Lung (tissue), 11 donors: ENCODE measurements at regions not wholly inside any gene's neighbourhood (a gene's known extent, or its start where the extent isn't known, plus 50 kb on each side); places are given as distances from the start of the nearest gene placed in this dataset.
"Not testable (repeated sequence)": the region's sequence is repeated elsewhere in the genome, so short reads cannot be mapped to it uniquely, and the experiment has no call there.

ENCODE experiments used
- ATAC-seq: fragments of 200-7000 bp; cut with Tn5 transposase; one replicate; pipeline ENCODE4 v1.9.1; 2020; ENCODE audit warnings: moderate number of reproducible peaks; ENCODE audit not compliant: insufficient read depth, low FRiP score
- DNase-seq, 3 donors: peaks; one replicate each; pipeline ENCODE4 v3.0.0-alpha.2; 2013 to 2017
- H3K27ac ChIP-seq, 2 donors: one replicate each; pipeline ENCODE4 v1.5.1; 2013; ENCODE audit warnings: mild to moderate bottlenecking in 2 of 2, moderate library complexity in 2 of 2, control low read depth in 1 of 2, inconsistent platforms in 1 of 2, low read depth in 1 of 2, low read length in 1 of 2
- H3K27me3 ChIP-seq, 3 donors: one replicate each; pipeline ENCODE4 v1.5.1; 2013; ENCODE audit warnings: low read length in 2 of 3; ENCODE audit not compliant: control insufficient read depth in 3 of 3, insufficient read depth in 3 of 3
- H3K36me3 ChIP-seq, 4 donors: one replicate each; pipeline ENCODE4 v1.5.1; 2013; ENCODE audit warnings: low read length in 4 of 4, mild to moderate bottlenecking in 1 of 4, moderate library complexity in 1 of 4; ENCODE audit not compliant: control insufficient read depth in 4 of 4, insufficient read depth in 4 of 4
- H3K4me1 ChIP-seq, 5 donors: one replicate each; pipeline ENCODE4 v1.5.1; 2013; ENCODE audit warnings: low read length in 5 of 5, mild to moderate bottlenecking in 2 of 5, moderate library complexity in 1 of 5; ENCODE audit not compliant: control insufficient read depth in 5 of 5, insufficient read depth in 5 of 5
- H3K4me3 ChIP-seq: one replicate; pipeline ENCODE4 v1.5.1; 2013; ENCODE audit warnings: mild to moderate bottlenecking, control low read depth, moderate library complexity
- H3K9ac ChIP-seq, 2 donors: one replicate each; pipeline ENCODE4 v1.5.1; 2013; ENCODE audit warnings: low read length in 2 of 2, control low read depth in 1 of 2; ENCODE audit not compliant: insufficient read depth in 1 of 2
- H3K9me3 ChIP-seq, 4 donors: one replicate each; pipeline ENCODE4 v1.5.1; 2013; ENCODE audit warnings: low read length in 3 of 4, mild to moderate bottlenecking in 1 of 4, moderate library complexity in 1 of 4; ENCODE audit not compliant: control insufficient read depth in 4 of 4, insufficient read depth in 3 of 4
- WGBS, 2 donors: extraction: QIAGEN DNeasy Blood & Tissue Kit; methylation state at CpG; one replicate each; pipeline ENCODE4 v1.1.7; 2013; 5-methylcytosine and 5-hydroxymethylcytosine counted together
- TF ChIP-seq, protein P1 (sequence below): IDR thresholded peaks from 2 replicates; pipeline ENCODE4 v1.5.1; 2012; ENCODE audit warnings: mild to moderate bottlenecking; ENCODE audit errors: control extremely low read depth, extremely low read depth
- donor health status: control.
- donor health status: control.
- donor health status: Bipolar disorder and iron deficiency.
- donor health status: healthy.
- donor health status: DM: yes; HTN: yes; CAD: no.

DNA sequence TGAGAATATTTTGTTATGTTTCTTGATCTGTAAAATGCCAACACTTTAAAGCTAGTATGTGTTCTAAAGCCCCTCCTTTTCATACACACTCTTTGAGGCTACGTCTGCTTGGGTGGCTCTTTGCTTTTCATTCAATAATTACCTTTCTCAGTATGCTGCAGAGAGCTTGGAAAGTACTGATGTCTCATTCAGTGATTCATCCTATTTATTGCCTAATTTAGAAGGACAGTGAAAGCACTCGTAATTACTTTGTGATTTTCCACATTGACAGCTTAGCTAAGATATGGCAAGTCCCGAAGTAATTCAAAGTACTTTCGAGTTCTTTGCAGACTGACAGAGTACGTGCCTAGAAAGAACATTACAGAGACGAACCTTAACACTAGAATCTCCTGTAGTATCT lies 57.2 kb downstream of the BMP15 start:
- Histone ChIP-seq H3K36me3 (no peaks in the 10 kb centered on the region), H3K9ac (no peak overlapping the region), H3K27me3 (peaks cover 0 to 5% (median 3%) of the 10 kb centered on the region in 3 donors), H3K4me1 (no peaks in the 10 kb centered on the region), H3K9me3 (no peaks in the 10 kb centered on the region), H3K27ac (no peak overlapping the region), H3K4me3 (no peak overlapping the region)
- TF ChIP-seq, protein P1, sequence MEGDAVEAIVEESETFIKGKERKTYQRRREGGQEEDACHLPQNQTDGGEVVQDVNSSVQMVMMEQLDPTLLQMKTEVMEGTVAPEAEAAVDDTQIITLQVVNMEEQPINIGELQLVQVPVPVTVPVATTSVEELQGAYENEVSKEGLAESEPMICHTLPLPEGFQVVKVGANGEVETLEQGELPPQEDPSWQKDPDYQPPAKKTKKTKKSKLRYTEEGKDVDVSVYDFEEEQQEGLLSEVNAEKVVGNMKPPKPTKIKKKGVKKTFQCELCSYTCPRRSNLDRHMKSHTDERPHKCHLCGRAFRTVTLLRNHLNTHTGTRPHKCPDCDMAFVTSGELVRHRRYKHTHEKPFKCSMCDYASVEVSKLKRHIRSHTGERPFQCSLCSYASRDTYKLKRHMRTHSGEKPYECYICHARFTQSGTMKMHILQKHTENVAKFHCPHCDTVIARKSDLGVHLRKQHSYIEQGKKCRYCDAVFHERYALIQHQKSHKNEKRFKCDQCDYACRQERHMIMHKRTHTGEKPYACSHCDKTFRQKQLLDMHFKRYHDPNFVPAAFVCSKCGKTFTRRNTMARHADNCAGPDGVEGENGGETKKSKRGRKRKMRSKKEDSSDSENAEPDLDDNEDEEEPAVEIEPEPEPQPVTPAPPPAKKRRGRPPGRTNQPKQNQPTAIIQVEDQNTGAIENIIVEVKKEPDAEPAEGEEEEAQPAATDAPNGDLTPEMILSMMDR = no peak
- ATAC-seq = no peak
- DNase-seq = no peak
- 81 to 93% methylated on average over 6 of the region's 6 CpGs for WGBS, 2 donors

DNA sequence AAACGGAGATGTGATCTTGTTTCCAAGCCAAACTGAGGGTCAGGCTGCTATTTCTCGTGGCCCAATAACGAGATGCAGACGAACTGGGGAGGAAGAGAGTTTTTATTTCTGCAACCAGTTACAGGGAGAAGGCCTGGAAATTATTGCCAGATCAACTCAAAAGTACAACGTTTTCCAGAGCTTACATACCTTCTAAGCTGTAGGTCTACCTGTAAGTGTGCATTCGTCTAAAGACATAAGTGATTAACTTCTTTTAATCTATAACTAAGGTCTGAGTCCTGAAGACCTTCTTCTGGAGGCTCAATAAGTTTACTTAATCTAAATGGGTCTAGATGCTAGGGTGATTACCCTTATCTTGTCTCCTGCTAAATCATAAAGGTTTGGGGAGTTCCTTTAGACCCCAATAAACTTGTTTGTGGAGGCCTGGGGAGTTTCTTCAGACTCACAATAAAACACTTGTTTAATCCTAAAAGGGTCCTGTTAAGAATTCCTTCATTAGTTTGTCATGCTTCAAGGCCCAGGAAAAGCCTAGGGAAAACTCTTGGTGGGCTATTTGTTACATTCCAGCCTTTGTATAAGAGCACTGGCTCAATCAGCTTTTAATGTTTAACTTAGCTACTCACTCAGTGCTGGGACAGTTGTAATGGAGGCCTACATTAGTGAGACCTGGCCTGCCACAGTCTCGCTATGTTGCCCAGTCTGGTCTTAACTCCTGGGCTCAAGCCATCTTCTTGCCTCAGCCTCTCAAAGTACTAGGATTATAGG lies 58.5 kb downstream of the BMP15 start:
- H3K27me3 ChIP-seq = peaks cover 0 to 10% (median 0%) of the 10 kb centered on the region in 3 donors
- ATAC-seq, H3K36me3 ChIP-seq, H3K9me3 ChIP-seq, H3K27ac ChIP-seq, H3K4me3 ChIP-seq, H3K9ac ChIP-seq, H3K4me1 ChIP-seq: not testable (repeated sequence)
- DNase-seq = peak in 1 of 3 donors; percentile 2
- 74 to 94% methylated on average over 7 of the region's 7 CpGs for WGBS, 2 donors

DNA sequence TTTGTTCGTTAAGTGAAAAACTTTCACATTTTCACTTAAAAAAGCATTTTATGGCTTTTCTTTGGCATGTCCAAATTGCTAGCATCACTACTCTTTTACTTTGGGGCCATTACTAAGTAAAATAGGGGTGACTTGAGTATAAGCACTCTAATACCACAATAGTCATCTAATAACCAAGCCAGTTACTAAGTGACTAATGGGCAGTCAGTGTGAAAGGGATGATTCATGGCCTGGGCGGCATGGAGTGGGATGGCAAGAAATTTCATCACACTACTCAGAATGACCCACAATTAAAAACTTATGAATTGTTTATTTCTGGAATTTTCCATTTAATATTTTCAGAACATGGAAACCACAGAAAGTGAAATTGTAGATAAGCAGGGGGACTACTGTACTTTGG lies 60.9 kb downstream of the BMP15 start:
- WGBS, 2 donors = 80 to 92% methylated on average over 2 of the region's 2 CpGs
- Histone ChIP-seq H3K4me3 (no peak overlapping the region), H3K9ac (no peak overlapping the region), H3K4me1 (no peaks in the 10 kb centered on the region), H3K36me3 (no peaks in the 10 kb centered on the region), H3K9me3 (no peaks in the 10 kb centered on the region), H3K27me3 (peaks cover 0 to 8% (median 5%) of the 10 kb centered on the region in 3 donors), H3K27ac (no peak overlapping the region)
- TF ChIP-seq, protein P1 = no peak
- no peak for ATAC-seq
- DNase-seq = no peak

DNA sequence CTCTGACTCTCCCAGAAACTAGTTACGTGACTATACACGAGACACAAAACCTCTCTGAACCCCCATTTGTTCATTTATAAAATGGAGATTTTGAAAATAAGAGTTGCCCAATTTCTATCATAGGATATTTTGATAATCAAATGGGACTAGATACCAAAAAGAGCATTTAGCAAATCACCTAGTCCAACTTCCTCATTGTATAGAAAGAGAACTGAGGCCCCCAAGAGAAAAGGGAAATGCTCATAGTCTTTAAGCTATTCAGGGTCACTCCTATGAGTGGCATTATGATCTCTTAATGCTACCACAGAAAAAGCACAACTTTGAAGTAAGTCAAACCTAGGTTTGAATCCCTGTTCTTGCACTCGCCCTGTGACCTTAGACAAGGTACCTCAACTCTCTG lies 62.7 kb downstream of the BMP15 start:
- H3K4me3 ChIP-seq = no peak overlapping the region
- peaks cover 0 to 9% (median 5%) of the 10 kb centered on the region in 3 donors for H3K27me3 ChIP-seq
- TF ChIP-seq, protein P1 = no peak
- H3K9me3 ChIP-seq = no peaks in the 10 kb centered on the region
- ATAC-seq (no peak), DNase-seq (no peak)
- no peak overlapping the region for H3K27ac ChIP-seq
- H3K9ac ChIP-seq = no peak overlapping the region
- WGBS, 2 donors = 68 to 87% methylated on average over 3 of the region's 3 CpGs
- H3K4me1 ChIP-seq = no peaks in the 10 kb centered on the region
- no peaks in the 10 kb centered on the region for H3K36me3 ChIP-seq
